Globus pallidus (tissue), 1 donor: ENCODE measurements at regions not wholly inside any gene's neighbourhood (a gene's known extent, or its start where the extent isn't known, plus 50 kb on each side); places are given as distances from the start of the nearest gene placed in this dataset.
"Not testable (repeated sequence)": the region's sequence is repeated elsewhere in the genome, so short reads cannot be mapped to it uniquely, and the experiment has no call there.

Experiments
- DNase-seq: peaks from one replicate; pipeline ENCODE4 v3.0.0-alpha.2; 2015; ENCODE audit warnings: low spot score

DNA sequence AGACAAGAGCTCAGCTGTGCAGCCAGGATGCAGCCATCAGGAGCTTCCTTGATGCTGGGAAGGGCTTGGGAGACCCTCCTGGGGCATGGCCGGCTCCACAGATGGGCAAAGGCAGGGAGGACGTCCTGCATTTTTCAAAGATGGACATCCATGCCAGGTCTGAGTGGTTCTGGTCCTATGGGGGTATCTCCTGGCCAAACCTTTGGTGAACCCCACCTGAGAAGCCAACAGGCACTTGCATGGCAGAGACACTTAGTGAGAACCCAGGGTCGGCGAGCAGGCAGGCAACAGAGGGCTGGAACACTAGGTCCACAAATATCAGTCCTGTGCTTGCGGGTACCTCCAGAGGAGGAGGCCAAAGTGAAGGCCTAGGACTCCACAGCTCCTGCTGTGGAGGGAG is 70.0 kb downstream of the KCTD15 start:
- DNase-seq = no peak

DNA sequence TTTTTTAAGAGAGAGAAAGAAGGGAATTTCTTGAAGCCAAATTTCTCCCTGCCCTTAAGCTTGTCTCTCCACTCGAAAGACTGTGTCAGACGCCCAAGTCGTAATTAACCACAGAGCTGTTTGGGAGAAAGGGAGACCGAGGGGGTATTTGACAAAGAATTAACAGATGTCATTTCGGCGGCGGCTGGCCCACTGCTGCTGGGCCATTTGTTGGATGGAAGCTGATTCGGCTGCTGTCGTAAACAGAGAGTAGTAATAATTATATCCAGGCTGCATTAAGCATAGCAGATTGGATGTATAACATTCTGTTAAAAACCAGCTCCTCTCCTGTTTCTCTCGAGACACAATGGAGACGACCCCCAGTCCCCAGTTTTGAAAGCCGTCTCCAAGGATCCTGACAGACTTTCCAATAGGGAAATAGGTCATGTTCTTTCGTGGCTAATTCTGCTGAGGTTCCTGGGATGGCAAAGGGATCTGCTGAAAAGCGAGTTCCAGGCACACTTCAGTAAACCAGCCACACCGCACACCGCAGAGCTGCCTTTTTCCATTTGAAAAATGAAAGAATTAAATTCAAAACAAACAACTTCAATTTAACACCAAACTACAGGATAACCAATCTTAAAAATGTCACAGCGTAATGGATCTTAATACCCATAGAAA is 71.5 kb downstream of the KCTD15 start:
- DNase-seq = no peak

DNA sequence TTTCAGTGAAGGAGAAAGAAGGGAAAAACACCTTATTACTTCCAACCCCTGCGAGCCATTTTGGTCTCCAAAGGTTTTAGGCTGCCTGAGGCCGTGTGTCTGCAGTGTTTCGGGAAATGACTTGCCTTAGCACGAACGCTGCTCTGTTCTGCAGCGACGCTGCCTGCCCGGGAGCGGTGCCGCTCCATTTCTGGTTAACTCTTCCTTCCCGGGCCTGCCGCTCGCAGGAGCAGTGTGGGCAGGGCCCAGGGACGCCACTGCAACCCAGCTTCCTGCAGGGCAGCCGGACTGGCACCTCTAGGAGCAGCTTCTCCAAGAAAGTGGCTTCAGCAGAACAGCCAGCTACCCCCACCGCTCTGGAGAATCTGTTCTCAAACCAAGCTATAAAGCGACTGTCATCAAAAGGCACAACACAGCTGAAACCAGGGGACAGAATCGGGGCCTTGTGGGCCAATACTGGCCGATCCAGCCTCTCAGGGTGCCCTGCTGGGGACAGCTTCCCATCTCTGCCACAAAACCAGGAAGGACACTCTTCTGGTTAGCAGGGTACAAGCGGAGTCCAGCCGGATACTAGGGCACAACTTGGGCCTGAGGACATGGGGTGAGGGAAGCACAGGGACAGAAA is 72.2 kb downstream of the KCTD15 start:
- no peak for DNase-seq

- DNase-seq = not testable (repeated sequence)
Observed at GRCh38 chr19:33870298-33870932, 73.7 kb downstream of the KCTD15 start.

GRCh38 chr19:33871605-33872004 is 74.9 kb downstream of the KCTD15 start:
- no peak for DNase-seq

GRCh38 chr19:33872445-33873320 is 76.0 kb downstream of the KCTD15 start:
- DNase-seq = no peak

GRCh38 chr19:33875071-33875470 is 78.4 kb downstream of the KCTD15 start:
- no peak for DNase-seq

DNA sequence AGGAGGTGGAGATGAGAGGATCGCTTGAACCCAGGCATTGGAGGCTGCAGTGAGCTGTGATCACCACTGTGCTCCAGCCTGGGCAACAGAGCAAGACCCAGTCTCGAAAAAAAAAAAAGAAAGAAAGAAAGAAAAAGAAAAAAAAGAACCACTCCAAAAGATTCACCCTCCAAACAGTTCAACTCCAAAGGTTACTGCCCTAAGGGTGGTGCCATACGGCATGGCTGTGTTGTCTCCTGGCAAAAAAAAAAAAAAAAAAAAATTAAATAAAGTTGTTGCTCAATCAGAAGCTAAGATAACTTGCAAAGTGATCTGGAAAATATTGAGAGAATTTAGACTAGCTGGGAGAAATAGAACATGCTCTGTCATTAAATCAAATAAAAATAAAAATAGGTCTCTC is 79.5 kb downstream of the KCTD15 start:
- DNase-seq = no peak

DNA sequence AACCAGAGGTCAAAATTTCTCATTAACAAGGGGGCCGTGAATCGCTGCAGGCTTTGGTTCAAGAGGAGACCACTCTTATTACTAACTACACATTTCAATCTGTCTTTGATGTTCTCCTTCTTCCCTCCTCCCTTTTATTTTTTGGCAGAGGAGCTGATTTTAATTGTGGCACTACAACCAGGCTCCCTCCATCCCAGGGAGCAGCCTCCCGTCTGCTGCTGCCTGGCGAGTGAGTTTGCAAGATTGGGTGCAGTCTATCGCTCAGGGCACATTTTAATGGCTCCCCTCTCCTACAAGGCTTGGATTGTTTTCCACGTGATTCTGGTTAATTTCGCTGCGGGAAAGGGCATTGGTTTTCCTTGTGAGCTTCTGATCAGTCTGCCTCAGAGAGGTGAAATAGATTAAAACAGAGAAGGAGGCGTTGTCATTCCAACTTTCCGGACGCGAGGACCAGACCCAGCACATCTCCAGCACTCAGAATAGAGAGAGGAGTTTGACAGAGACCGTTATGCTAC is 81.4 kb downstream of the KCTD15 start:
- DNase-seq = no peak

DNA sequence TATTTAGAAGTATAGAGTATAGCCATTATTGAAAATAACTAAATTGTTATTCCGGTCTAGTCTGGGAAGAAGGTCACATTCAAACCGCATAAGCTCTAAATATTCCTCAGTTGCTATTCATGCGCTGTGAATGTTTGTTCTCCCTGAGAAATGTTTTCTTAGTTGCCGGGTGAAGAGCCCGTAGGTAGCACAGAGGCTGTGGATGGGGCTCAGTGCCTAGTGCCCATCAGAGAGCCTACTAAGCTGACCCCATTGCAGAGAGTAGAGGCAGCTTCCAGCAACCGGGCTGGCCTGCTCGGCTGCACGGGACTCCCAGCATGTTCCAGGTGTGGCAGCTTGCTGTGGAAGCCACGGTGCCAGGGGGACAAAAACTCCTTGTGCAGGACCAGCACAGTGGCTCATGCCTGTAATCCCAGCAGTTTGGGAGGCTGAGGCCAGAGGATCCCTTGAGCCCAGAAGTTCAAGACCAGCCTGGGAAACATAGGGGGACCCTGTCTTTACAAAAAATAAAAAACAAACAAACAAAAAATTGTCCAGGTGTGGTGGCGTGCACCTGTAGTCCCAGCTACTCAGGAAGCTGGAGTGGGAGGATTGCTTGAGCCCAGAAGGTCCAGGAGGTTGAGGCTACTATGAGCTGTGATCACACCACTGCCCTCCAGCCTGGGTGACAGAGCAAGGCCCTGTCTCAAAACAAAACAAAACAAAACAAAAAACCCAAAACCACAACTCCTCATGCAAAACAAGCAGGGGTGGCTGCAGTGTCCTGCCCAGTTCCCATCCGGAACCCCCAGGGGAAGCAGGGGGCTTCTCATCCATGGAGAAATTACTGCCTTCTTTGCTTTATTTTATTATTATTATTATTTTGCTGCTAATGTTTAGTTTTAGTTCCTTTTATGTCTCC is 82.5 kb downstream of the KCTD15 start:
- no peak for DNase-seq

GRCh38 chr19:33879818-33880575 is 83.3 kb downstream of the KCTD15 start:
- no peak for DNase-seq

DNA sequence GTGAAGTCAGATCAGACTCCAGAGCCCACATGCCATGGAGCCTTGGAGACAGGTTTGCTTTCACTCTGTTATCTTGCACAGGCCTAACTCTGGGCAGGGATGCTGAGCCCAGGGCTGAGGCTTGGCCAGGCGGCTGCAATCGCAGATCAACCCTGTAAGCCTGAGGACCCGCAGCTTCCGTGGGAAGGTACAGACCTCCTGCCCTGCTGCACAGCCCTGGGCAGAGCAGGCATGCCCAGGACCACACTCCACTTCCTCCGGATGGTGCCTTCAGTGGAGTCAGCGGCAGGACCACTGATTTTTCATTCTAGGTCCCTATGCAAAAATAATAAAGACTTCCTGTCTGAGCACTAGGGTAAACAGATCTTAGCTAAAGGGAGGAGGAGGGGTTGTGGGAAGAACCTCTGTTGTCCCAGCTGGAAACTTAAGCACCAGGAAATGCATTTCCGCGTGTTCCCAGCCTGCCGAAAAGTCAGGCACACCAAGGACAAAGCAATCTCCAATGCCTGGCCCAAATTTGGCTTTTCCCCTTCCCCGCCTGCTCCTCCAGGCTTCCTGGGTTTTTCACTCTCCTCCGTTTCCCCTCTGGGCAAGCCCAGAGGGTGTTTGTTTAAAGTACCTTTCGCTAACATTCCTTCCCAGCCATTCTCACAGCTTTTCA is 87.3 kb downstream of the KCTD15 start:
- no peak for DNase-seq

GRCh38 chr19:33885236-33885635 is 88.6 kb downstream of the KCTD15 start:
- DNase-seq = no peak

DNA sequence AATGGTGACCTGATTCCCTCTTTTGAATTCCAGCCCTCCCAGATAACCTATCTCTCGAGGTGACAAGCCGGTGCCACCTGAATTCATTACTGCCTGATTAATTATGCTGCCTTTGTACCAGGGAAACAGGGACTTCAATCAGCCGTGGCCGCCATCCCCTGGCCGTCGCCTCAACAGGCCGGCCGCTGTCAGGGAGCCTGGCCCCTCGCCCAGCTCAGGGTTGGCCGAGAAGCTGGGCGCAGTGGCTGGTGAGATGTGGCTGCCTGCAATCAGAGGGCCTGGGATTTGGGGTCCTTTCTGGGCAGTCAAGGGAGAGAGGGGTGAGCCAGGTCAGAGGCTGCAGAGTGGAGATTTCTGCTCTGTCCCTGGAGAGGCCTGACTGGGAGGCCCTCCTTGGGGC is 91.2 kb downstream of the KCTD15 start:
- no peak for DNase-seq

DNA sequence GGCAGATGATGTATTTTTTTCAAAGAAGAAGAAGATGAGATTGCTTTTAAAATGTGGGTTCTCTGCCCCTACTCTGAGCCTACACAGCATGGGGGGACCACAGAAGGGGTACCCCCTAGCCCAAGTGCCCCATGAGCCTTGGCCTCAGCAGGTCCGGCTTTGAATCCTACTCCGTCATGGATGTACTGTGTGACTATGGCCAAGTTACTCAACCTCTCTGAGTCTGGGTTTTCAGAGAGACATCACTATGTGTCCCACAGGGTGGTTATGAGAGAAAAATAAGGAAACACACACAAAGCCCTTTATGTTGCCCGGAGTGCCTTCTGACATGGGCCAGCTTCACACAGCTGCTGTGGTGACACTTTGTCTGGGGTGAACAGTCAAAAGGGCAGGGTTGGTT is 92.0 kb downstream of the KCTD15 start:
- no peak for DNase-seq

DNA sequence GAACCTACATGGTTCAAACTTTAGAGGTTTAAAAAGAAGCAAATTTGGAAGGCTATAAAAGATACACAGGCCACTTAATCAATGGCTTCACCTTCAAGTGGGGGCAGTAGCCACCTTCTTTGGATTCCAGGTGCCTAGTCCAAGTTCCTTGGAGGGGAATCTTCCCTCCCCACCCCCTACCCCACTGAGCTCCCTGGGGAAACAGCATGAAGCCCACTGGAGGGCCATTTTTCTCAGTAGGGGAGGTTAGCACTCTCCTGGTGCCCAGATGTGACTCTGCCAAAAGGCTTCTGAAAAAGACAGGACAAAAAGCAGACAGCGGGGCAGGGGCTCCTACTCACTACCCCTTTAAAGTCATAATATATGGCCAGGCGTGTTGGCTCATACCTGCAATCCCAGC is 93.9 kb downstream of the KCTD15 start:
- no peak for DNase-seq

- no peak for DNase-seq
Observed at GRCh38 chr19:33891773-33892172, 95.1 kb downstream of the KCTD15 start.

DNA sequence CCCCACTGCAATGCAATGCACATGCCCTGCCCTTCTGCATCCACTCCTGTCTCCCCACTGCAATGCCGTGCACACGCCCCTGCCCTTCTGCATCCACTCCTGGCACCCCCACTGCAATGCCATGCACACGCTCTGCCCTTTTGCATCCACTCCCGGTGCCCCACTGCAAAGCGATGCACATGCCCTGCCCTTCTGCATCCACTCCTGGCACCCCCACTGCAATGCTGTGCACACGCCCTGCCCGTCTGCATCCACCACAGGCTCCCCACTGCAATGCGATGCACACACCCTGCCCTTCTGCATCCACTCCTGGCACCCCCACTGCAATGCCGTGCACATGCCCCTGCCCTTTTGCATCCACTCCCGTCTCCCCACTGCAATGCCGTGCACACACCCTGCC is 98.1 kb downstream of the KCTD15 start:
- no peak for DNase-seq

DNA sequence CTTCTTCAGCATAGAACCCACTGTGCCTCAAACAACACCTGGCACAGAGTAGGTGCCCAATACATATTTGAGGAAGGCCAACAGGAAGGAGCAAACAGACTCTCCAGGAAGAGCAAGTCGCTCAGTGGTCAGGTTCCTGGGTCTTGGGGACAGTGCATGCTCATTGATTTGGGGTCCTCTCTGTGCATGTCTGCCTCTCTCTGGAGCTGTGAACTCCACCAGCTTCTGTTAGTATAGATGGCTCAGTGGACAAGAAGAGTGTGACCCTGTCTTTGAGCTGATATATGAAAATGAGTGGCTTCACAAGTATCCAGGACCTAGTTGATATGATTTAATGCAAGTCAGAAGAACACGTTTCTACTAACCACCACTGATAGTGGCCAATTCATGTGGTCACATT is 98.7 kb downstream of the KCTD15 start:
- DNase-seq = no peak

- no peak for DNase-seq
Observed at GRCh38 chr19:33898062-33898677, 101.5 kb downstream of the KCTD15 start.
